Naive thymus-derived CD4-positive, alpha-beta T cell (primary cell): ENCODE measurements at regions not wholly inside any gene's neighbourhood (a gene's known extent, or its start where the extent isn't known, plus 50 kb on each side); places are given as distances from the start of the nearest gene placed in this dataset.

ENCODE experiments used
- ATAC-seq: fragments of 150-1000 bp; cut with Tn5 transposase; 2 replicates; pipeline ENCODE4 v1.10.0; 2021; ENCODE audit warnings: mild to moderate bottlenecking, moderate library complexity
- CTCF ChIA-PET: fragments of 350-600 bp; sonication (Branson Sonifier 250); formaldehyde crosslinking; loops from one replicate; lab custom pipeline; 2021; ENCODE audit warnings: antibody characterized with exemption; lab: Charles Lee
- POLR2A ChIA-PET: fragments of 350-600 bp; sonication (Branson Sonifier 250); formaldehyde crosslinking; loops from one replicate; lab custom pipeline; 2021; ENCODE audit warnings: antibody characterized with exemption, inconsistent platforms; lab: Charles Lee
- DNase-seq, 9 donors: peaks; one replicate each; pipeline versions ENCODE4 v3.0.0 to v3.0.0-alpha.2; 2020 to 2022; ENCODE audit warnings: mixed read lengths in 1 of 9
- H3K27ac ChIP-seq: one replicate; pipeline ENCODE4 v1.7.0; 2013; ENCODE audit warnings: mild to moderate bottlenecking, low read depth, low read length, moderate library complexity
- H3K27me3 ChIP-seq, 2 donors: one replicate each; pipeline ENCODE4 v1.7.0; 2013; ENCODE audit warnings: low read length in 2 of 2, mild to moderate bottlenecking in 2 of 2, moderate library complexity in 2 of 2; ENCODE audit not compliant: control insufficient read depth in 2 of 2, insufficient read depth in 2 of 2
- H3K36me3 ChIP-seq, 3 experiments: 1 replicate in 2 of 3; 2 replicates in 1 of 3; pipeline ENCODE4 v1.7.0; 2013; ENCODE audit warnings: low read length in 3 of 3, mild to moderate bottlenecking in 3 of 3, moderate library complexity in 1 of 3; ENCODE audit not compliant: insufficient read depth in 3 of 3, control insufficient read depth in 2 of 3
- H3K4me1 ChIP-seq, 2 donors: one replicate each; pipeline ENCODE4 v1.7.0; 2013; ENCODE audit warnings: low read length in 2 of 2, mild to moderate bottlenecking in 2 of 2, moderate library complexity in 1 of 2; ENCODE audit not compliant: control insufficient read depth in 2 of 2, insufficient read depth in 2 of 2
- H3K4me3 ChIP-seq: 2 replicates; pipeline ENCODE4 v1.7.0; 2013; ENCODE audit warnings: mild to moderate bottlenecking, low read length
- H3K9me3 ChIP-seq, 3 experiments: 1 replicate in 2 of 3; 2 replicates in 1 of 3; pipeline ENCODE4 v1.7.0; 2013; ENCODE audit warnings: low read length in 3 of 3; ENCODE audit not compliant: control insufficient read depth in 2 of 3
- H3K27ac Mint-ChIP-seq, 9 donors: one replicate each; pipeline ENCODE4 v1.8.0; 2020 to 2022; ENCODE audit warnings: mixed read lengths in 9 of 9, mild to moderate bottlenecking in 8 of 9, moderate library complexity in 5 of 9, inconsistent platforms in 2 of 9
- H3K27me3 Mint-ChIP-seq, 5 donors: one replicate each; pipeline ENCODE4 v1.8.0; 2021 to 2022; ENCODE audit warnings: mixed read lengths in 5 of 5, mild to moderate bottlenecking in 1 of 5
- H3K36me3 Mint-ChIP-seq, 5 donors: one replicate each; pipeline ENCODE4 v1.8.0; 2020 to 2022; ENCODE audit warnings: mixed read lengths in 5 of 5, mild to moderate bottlenecking in 3 of 5, inconsistent platforms in 1 of 5
- H3K4me1 Mint-ChIP-seq, 7 donors: one replicate each; pipeline ENCODE4 v1.8.0; 2020 to 2022; ENCODE audit warnings: mixed read lengths in 7 of 7, mild to moderate bottlenecking in 3 of 7, inconsistent platforms in 1 of 7
- H3K4me3 Mint-ChIP-seq, 10 donors: one replicate each; pipeline ENCODE4 v1.8.0; 2020 to 2022; ENCODE audit warnings: mild to moderate bottlenecking in 10 of 10, mixed read lengths in 10 of 10, moderate library complexity in 6 of 10, inconsistent platforms in 2 of 10
- H3K9me3 Mint-ChIP-seq, 11 donors: one replicate each; pipeline ENCODE4 v1.8.0; 2020 to 2022; ENCODE audit warnings: mixed read lengths in 11 of 11, mild to moderate bottlenecking in 4 of 11, inconsistent platforms in 1 of 11, moderate library complexity in 1 of 11
- intact Hi-C, 2 donors: fragments of 100-400 bp; cut with micrococcal nuclease; formaldehyde crosslinking; loops; one replicate each; pipeline ENCODE4 v1.15.1; 2023

GRCh38 chr13:81637457-81637856, 1296.5 kb upstream of the SPRY2 start:
- ATAC-seq, result no peak

DNA sequence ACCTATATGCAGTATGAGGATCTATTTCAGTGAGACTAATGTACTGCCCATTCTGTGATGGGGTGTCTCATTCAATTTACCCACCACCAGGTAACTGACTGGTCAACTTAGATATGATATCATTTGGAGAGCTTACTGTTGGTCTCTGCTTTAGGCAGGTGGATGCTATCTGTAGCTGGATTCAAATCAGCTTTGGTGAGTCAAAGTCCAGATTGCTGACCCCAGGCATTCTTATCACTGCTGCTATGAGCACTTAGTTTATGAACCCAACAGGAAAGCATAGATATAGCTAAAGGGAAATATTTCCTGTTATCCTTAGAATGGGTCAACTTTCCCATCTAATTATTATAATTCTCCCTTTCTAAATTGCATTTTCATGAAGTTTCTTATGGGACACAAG, 1295.2 kb upstream of the SPRY2 start:
- peaks cover 0 to 10% (median 6%) of the 10 kb centered on the region in 11 donors for H3K9me3 Mint-ChIP-seq
- Histone ChIP-seq H3K36me3 (no peaks in the 10 kb centered on the region), H3K4me1 (no peaks in the 10 kb centered on the region), H3K27me3 (no peaks in the 10 kb centered on the region), H3K27ac (no peak overlapping the region), H3K9me3 (no peaks in the 10 kb centered on the region), H3K4me3 (no peak overlapping the region)
- no peak for ATAC-seq
- no peaks in the 10 kb centered on the region for H3K4me1 Mint-ChIP-seq
- intact Hi-C loops, result no loop called here
- H3K27me3 Mint-ChIP-seq, result no peaks in the 10 kb centered on the region
- ChIA-PET CTCF (interaction anchor here (0.5 kb wide), 1 partner anchor 30 kb away, joined by 3 read pairs; no protein-coding TSS in a partner anchor), POLR2A (no interaction called here)
- H3K4me3 Mint-ChIP-seq, result no peak overlapping the region
- no peaks in the 10 kb centered on the region for H3K36me3 Mint-ChIP-seq
- no peak for DNase-seq
- no peak overlapping the region for H3K27ac Mint-ChIP-seq

More at GRCh38 chr13:81637457-81637856, 1296.5 kb upstream of the SPRY2 start:
- no peaks in the 10 kb centered on the region for H3K9me3 ChIP-seq
- POLR2A ChIA-PET, result no interaction called here
- no peaks in the 10 kb centered on the region for H3K36me3 Mint-ChIP-seq
- peaks cover 0 to 9% (median 5%) of the 10 kb centered on the region in 11 donors for H3K9me3 Mint-ChIP-seq
- intact Hi-C loops, result no loop called here
- H3K36me3 ChIP-seq, result no peaks in the 10 kb centered on the region
- CTCF ChIA-PET, result no interaction called here
- no peak overlapping the region for H3K4me3 ChIP-seq
- no peak overlapping the region for H3K4me3 Mint-ChIP-seq
- H3K27me3 Mint-ChIP-seq, result no peaks in the 10 kb centered on the region
- no peak for DNase-seq
- no peak overlapping the region for H3K27ac Mint-ChIP-seq
- no peaks in the 10 kb centered on the region for H3K4me1 ChIP-seq
- H3K27me3 ChIP-seq, result no peaks in the 10 kb centered on the region
- no peak overlapping the region for H3K27ac ChIP-seq
- no peaks in the 10 kb centered on the region for H3K4me1 Mint-ChIP-seq

DNA sequence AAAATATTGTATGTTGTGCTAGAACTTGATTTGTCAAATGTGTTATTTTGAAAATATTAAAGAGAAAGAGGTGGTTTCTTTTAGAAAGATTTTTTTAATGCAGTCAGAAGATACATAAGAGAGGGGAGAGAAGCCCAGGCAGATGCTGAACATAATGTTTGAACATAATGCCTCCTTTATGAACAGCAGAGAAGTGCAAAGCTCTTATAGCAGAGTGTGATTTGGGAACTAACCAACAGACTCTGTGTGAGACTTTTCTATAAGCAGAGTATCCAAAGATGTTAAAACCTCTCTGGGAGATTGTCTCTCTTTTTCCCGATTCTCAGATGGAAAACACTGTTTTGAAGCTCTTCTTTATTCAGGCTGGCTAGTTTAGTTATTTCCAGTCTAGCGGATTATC, 1274.1 kb upstream of the SPRY2 start:
- Histone ChIP-seq H3K9me3 (no peaks in the 10 kb centered on the region), H3K4me3 (no peak overlapping the region), H3K27ac (no peak overlapping the region), H3K27me3 (no peaks in the 10 kb centered on the region), H3K36me3 (no peaks in the 10 kb centered on the region), H3K4me1 (no peaks in the 10 kb centered on the region)
- POLR2A ChIA-PET, result no interaction called here
- Mint-ChIP-seq H3K4me3 (no peak overlapping the region), H3K36me3 (no peaks in the 10 kb centered on the region), H3K4me1 (no peaks in the 10 kb centered on the region), H3K27me3 (no peaks in the 10 kb centered on the region), H3K9me3 (peaks cover 0 to 25% (median 3%) of the 10 kb centered on the region in 11 donors), H3K27ac (no peak overlapping the region)
- intact Hi-C loops, result no loop called here
- ATAC-seq, result no peak
- CTCF ChIA-PET, result no interaction called here
- DNase-seq, result no peak

DNA sequence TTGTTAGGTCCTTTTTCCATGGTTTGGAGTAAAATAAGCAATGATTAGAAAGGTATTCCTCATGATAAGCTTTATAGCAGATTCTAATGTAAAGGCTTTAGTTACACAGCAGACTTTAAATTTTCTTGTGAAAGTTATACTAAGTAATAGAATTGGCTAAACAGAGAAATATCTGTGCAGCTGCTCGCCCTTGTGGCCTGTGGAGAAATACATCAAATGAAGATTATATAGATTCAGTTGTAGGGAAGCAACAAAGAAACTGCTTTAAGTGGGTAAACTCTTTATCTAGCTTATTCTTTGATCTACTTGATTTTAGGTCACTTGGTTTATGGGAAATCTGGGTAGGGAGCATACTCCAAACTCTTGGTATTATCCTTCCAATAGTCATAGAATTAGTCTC, 1269.7 kb upstream of the SPRY2 start:
- peaks cover 0 to 27% (median 6%) of the 10 kb centered on the region in 11 donors for H3K9me3 Mint-ChIP-seq
- DNase-seq (no peak), ATAC-seq (no peak)
- H3K27me3 ChIP-seq, result no peaks in the 10 kb centered on the region
- H3K36me3 Mint-ChIP-seq, result no peaks in the 10 kb centered on the region
- no peaks in the 10 kb centered on the region for H3K4me1 Mint-ChIP-seq
- H3K4me3 Mint-ChIP-seq, result no peak overlapping the region
- no peak overlapping the region for H3K4me3 ChIP-seq
- H3K36me3 ChIP-seq, result no peaks in the 10 kb centered on the region
- no peak overlapping the region for H3K27ac ChIP-seq
- H3K27ac Mint-ChIP-seq, result no peak overlapping the region
- ChIA-PET POLR2A (no interaction called here), CTCF (no interaction called here)
- no peaks in the 10 kb centered on the region for H3K27me3 Mint-ChIP-seq
- intact Hi-C loops, result no loop called here
- no peaks in the 10 kb centered on the region for H3K9me3 ChIP-seq
- no peaks in the 10 kb centered on the region for H3K4me1 ChIP-seq

GRCh38 chr13:81609335-81609734, 1268.4 kb upstream of the SPRY2 start:
- no peak for ATAC-seq
- no peaks in the 10 kb centered on the region for H3K27me3 Mint-ChIP-seq
- H3K4me3 ChIP-seq, result no peak overlapping the region
- H3K4me1 ChIP-seq, result no peaks in the 10 kb centered on the region
- ChIA-PET POLR2A (no interaction called here), CTCF (no interaction called here)
- DNase-seq, result no peak
- no peak overlapping the region for H3K27ac ChIP-seq
- no peak overlapping the region for H3K27ac Mint-ChIP-seq
- no peaks in the 10 kb centered on the region for H3K9me3 ChIP-seq
- H3K4me1 Mint-ChIP-seq, result no peaks in the 10 kb centered on the region
- H3K36me3 ChIP-seq, result no peaks in the 10 kb centered on the region
- no peaks in the 10 kb centered on the region for H3K36me3 Mint-ChIP-seq
- no peak overlapping the region for H3K4me3 Mint-ChIP-seq
- intact Hi-C loops, result no loop called here
- no peaks in the 10 kb centered on the region for H3K27me3 ChIP-seq
- peaks cover 0 to 21% (median 6%) of the 10 kb centered on the region in 11 donors for H3K9me3 Mint-ChIP-seq

DNA sequence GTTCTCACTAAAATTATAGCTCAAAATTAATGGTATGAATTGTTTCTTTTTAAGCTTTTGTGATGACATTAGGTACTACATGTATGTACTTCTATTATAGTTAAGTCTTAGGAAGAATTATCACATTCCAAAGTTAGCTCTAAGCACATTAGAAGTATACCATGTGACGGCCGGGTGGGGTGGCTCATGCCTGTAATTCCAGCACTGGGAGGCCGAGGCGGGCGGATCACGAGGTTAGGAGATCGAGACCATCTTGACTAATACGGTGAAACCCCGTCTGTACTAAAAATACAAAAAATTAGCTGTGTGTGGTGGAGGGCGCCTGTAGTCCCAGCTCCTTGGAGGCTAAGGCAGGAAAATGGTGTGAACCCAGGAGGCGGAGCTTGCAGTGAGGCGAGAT, 1265.1 kb upstream of the SPRY2 start:
- Mint-ChIP-seq H3K9me3 (peaks cover 0 to 11% (median 4%) of the 10 kb centered on the region in 11 donors), H3K4me3 (no peak overlapping the region), H3K36me3 (no peaks in the 10 kb centered on the region), H3K27ac (no peak overlapping the region), H3K4me1 (no peaks in the 10 kb centered on the region), H3K27me3 (no peaks in the 10 kb centered on the region)
- no peak overlapping the region for H3K4me3 ChIP-seq
- no peaks in the 10 kb centered on the region for H3K36me3 ChIP-seq
- DNase-seq (no peak), ATAC-seq (no peak)
- H3K27ac ChIP-seq, result no peak overlapping the region
- H3K27me3 ChIP-seq, result no peaks in the 10 kb centered on the region
- no peaks in the 10 kb centered on the region for H3K9me3 ChIP-seq
- ChIA-PET POLR2A (no interaction called here), CTCF (no interaction called here)
- intact Hi-C loops, result no loop called here
- H3K4me1 ChIP-seq, result no peaks in the 10 kb centered on the region

DNA sequence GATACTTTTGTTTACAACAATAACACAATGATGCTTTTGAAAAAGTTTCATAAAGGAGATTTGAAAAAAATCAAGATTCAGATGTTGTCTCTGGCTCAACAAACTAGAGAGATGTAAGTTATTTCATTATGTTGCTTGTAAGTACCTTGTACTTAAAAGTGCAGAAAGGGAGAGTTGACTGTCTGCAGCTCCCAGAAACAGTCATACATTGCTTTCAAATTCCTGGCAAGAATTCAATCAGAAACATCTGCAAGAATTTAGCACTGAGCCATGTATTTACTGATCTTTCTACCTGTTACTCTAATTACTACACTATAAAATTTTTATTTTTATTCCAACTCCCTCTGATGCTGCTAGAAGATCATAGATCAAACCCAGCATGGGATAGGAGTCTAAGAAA, 1261.3 kb upstream of the SPRY2 start:
- Histone ChIP-seq H3K36me3 (no peaks in the 10 kb centered on the region), H3K4me1 (no peaks in the 10 kb centered on the region), H3K9me3 (no peaks in the 10 kb centered on the region), H3K27ac (no peak overlapping the region), H3K27me3 (no peaks in the 10 kb centered on the region), H3K4me3 (no peak overlapping the region)
- CTCF ChIA-PET, result no interaction called here
- no peaks in the 10 kb centered on the region for H3K36me3 Mint-ChIP-seq
- H3K4me1 Mint-ChIP-seq, result no peaks in the 10 kb centered on the region
- no peak for DNase-seq
- H3K27ac Mint-ChIP-seq, result no peak overlapping the region
- POLR2A ChIA-PET, result no interaction called here
- intact Hi-C loops, result no loop called here
- H3K27me3 Mint-ChIP-seq, result no peaks in the 10 kb centered on the region
- no peak for ATAC-seq
- H3K4me3 Mint-ChIP-seq, result no peak overlapping the region
- peaks cover 0 to 19% (median 3%) of the 10 kb centered on the region in 11 donors for H3K9me3 Mint-ChIP-seq
